ENCODE measurements at regions not wholly inside any gene's neighbourhood (a gene's known extent, or its start where the extent isn't known, plus 50 kb on each side); places are given as distances from the start of the nearest gene placed in this dataset.

DNA sequence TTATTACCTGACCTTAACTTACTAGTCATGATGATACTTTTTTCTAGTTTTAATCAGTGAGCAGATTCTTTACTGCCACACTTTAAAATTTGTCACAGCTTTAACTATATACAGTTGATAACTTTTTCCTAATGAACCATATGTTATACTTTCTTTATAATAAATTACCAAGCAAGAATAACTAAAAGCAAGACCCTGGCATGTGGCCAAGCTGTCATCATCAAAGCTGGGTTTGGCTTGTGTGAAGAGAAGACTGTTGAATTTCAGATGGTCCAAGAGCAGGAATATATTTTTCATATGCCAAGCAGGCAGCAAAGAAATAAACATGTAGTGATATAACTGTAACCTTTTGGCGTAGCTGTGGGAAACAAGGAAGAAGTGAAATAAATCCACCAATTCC is 93.5 kb downstream of the PUS7L start:
- DNase-seq (ENCODE audit: low spot score), result no peak

DNA sequence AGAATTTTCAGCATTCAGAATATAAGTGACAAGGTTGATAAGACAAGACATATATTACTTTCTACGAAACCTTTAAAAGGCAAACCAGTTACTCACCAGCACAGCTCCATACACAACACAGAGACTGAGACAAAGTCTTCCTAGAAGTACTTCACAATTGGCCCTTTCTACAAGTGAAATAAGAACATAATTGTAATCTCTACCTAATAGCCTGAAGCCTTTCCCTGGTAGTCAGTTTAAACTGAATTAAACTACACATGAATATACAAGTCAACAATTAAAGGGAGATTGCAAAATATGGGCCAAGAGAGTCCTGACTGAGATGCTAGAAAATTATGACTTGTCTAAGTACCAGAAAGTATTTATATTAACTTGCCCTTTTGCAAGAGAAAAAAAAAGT is 95.9 kb downstream of the PUS7L start:
- peak; percentile 83 for DNase-seq (ENCODE audit: low spot score)

DNA sequence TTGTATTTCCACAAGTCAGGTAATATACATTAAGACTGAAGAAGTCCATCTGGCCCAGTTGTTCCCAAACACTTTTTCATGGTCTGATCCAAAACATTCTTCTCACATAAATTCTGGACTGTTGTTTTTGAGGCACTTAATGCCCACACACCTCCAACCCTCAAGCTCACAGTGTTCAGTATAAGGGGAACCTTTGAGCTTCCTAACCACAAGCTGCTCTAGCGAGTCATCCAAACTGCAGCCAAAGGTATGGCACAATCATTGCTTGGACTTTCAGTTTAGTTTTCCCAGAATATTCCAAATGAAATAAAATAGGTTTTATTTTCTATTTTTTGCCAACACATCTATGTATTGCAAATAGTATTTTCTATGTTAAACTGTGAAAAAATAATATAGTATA is 103.0 kb downstream of the PUS7L start:
- DNase-seq (ENCODE audit: low spot score), result peak; percentile 20

DNA sequence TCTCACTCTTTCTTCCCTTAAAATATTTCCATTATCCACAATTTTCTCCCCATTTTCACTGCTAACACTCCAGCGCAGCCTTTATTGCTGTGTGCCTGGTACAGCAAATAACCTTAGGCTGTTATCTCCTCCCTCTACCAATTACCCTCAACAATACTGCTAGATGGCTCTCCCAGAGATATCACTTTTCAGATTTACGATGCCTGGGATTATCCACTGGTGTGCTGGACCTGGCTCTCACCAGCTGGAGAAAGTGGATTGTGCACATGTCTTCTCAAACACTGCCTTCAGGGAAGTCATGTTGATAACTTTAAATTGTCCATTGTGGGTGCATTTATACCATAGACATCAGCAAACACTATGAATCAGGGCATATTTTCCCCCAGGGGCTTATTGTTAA is 101.9 kb upstream of the ADAMTS20 start:
- no peak for DNase-seq (ENCODE audit: low spot score)

DNA sequence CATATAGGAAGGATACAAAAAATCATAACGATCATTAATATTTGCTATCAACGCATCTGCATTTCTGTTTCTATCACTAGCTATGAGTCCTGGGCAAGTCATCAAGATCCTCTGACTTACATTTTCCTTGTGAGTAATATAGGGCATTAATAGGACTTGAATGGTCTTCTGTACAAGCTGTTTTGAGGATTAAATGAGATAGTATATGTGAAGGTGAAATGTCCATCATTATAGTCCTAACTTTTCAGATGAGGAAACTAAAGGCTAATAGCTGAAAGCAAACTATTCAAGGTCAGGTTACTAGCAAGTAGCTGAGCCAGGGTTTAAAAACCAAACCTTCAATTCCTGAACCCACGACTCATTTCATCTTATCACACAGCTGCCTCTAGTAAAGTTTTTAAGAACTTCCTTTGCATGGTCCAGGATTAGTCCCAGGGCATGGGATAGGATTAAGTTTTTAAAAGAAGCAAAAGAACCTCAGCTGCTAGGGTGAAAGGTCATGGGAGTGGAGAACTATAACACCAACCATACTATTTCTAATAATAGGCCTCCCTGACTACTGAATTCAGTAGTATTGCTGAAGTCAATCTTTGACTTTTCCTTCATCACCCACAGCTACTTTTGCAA is 101.4 kb upstream of the ADAMTS20 start:
- no peak for DNase-seq (ENCODE audit: low spot score)

DNA sequence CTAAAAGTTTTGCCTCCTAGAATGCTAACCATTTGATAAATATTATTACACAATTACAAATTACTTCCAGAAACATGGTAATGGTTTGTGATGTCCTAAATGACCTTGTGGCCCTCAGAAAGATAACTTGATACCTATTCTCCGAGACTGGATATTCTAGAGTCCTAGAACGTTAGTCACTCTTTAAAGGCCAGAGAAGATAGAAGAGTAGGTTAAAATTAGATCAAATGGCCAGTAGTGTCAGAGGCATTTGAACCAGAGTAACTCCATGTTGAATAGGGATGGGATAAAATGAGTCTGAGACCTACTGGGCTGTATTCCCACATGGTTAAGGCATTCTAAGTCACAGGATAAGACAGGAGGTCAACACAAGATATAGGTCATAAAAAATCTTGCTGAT is 96.6 kb upstream of the ADAMTS20 start:
- no peak for DNase-seq (ENCODE audit: low spot score)

DNA sequence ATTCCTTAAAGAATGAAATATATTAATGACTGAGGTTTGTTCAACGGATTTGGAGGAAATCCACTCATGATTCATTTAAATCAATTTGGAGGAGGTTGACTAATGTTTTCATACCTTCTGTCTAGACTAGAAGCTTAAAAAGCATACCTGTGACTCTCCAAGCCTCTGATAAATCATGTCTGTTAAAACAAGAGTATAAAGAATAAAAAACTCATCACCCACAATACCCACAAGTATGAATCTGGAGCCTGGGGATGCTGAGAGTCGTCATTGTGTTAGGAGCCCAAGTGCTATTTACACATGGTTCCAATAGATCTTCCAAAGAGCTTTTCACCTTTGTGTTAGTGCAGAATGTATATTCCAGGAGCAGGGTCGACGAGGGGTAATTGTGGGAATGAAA is 86.8 kb upstream of the ADAMTS20 start:
- DNase-seq (ENCODE audit: low spot score), result no peak

DNA sequence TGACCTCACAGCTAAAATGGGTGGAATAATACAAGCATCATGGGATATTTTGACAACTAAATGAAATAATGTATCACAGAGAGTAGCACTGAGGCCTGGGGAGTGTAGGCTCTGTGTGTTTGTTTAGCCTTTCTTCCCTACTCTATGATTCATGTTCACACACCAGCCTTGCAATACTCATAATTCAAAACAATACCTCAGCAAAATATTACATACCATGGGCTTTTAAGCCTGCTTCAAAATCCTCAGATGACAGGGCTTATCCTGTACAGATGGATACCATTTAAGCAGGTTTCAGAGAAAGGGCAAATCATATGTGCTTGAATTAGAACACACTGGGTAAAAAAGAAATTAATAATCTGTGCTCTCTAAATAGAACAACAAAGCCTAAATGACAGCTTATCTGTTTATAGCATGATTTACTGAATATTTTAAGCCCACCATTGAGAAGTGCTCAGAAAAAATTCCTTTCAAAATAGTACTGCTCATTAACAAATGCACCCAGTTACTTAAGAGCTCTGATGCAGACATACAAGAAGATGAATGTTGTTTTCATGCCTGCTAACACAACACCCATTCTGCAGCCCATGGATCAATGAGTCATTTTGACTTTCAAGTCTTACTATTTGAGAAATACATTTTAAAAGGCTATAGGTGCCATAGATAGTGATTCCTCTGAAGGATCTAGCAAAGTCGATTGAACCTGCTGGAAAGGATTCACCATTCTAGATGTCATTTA is 84.9 kb upstream of the ADAMTS20 start:
- DNase-seq (ENCODE audit: low spot score), result no peak

DNA sequence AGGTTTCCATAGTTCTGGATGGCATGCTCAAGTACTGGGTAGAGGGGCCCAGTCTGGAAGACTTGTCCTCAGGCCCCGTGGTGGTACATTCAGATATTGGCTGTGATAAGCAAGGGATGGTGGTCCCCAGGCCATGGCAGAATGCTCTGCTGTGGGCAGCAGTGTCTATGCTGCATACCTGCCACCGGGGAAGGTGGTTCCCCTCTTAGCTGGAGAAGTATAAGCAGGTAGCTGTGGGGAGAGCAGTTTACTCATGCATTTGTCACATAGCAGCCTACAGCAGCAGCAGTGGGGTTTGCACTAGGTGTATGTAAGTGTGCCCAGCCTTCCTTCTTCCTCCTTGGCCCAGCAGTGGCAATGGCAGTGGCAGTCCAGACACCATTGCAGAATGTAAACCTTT is 69.3 kb upstream of the ADAMTS20 start:
- no peak for DNase-seq (ENCODE audit: low spot score)

DNA sequence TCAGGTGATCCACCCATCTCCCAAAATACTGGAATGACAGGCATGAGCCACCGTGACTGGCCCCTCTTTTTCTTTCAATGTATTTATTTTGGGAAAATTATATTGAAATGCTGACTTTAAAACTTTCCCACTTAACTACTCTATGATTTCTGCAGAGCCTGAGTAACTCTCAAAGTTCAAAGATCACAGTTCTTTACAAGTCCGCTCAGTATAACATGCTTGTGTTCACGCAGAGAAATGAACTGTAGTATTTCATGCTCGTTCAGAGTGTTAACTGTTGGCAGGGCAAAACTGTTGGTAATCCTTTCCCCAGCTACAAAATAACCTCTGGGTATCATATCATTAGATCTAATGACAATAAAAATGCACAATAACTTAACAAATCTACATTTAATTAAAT is 50.7 kb upstream of the ADAMTS20 start:
- no peak for DNase-seq (ENCODE audit: low spot score)

Measured in COLO829 (cell line).